ENCODE measurements at regions not wholly inside any gene's neighbourhood (a gene's known extent, or its start where the extent isn't known, plus 50 kb on each side); places are given as distances from the start of the nearest gene placed in this dataset.

GRCh38 chr6:68233623-68234022, 401.5 kb upstream of the ADGRB3 start:
- CTCF ChIA-PET: interaction anchor here (0.5 kb wide), 1 partner anchor 627 kb away, joined by 4 read pairs; no protein-coding TSS in a partner anchor
- H3K36me3 ChIP-seq (ENCODE audit: control insufficient read depth in 2 of 2, insufficient read depth in 1 of 2, low read length in 2 of 2): no peaks in the 10 kb centered on the region
- H3K9me3 ChIP-seq (ENCODE audit: control insufficient read depth, insufficient read depth, low read depth, low read length): no peaks in the 10 kb centered on the region
- H3K4me1 ChIP-seq (ENCODE audit: control insufficient read depth, insufficient read depth, low read length): no peaks in the 10 kb centered on the region
- no peak overlapping the region for H3K4me3 ChIP-seq (ENCODE audit: low read depth, low read length)
- TF ChIP-seq ZNF76 (tag by site-specific recombination; IDR thresholded peaks at IDR 0.05; ENCODE audit: borderline replicate concordance, low read depth): no peak
- no peak overlapping the region for H3K27ac ChIP-seq (ENCODE audit: extremely low read depth, low read depth, low read length)
- POLR2A ChIA-PET: no interaction called here

GRCh38 chr6:68229566-68229965, 405.5 kb upstream of the ADGRB3 start:
- Histone ChIP-seq H3K27ac (ENCODE audit: extremely low read depth, low read depth, low read length) (no peak overlapping the region), H3K9me3 (ENCODE audit: control insufficient read depth, insufficient read depth, low read depth, low read length) (no peaks in the 10 kb centered on the region), H3K4me1 (ENCODE audit: control insufficient read depth, insufficient read depth, low read length) (no peaks in the 10 kb centered on the region), H3K36me3 (ENCODE audit: control insufficient read depth in 2 of 2, insufficient read depth in 1 of 2, low read length in 2 of 2) (no peaks in the 10 kb centered on the region), H3K4me3 (ENCODE audit: low read depth, low read length) (no peak overlapping the region)
- POLR2A ChIA-PET: no interaction called here
- CTCF ChIA-PET: interaction anchor here (0.7 kb wide), 1 partner anchor 295 kb away, joined by 3 read pairs; no protein-coding TSS in a partner anchor
- TF ChIP-seq ZNF473 (tag by site-specific recombination; IDR thresholded peaks at IDR 0.05): no peak
- no peak for TF ChIP-seq ELK4 (IDR thresholded peaks at IDR 0.05; ENCODE audit: borderline replicate concordance, low read depth, low read length)
- no peak for TF ChIP-seq ZNF157 (tag by site-specific recombination; IDR thresholded peaks at IDR 0.05)
- no peak for TF ChIP-seq ZNF114 (tag by site-specific recombination; IDR thresholded peaks at IDR 0.05)
- no peak for TF ChIP-seq ZNF16 (tag by site-specific recombination; IDR thresholded peaks at IDR 0.05; ENCODE audit: low read depth)
- TF ChIP-seq ZNF610 (tag by site-specific recombination; IDR thresholded peaks at IDR 0.05; ENCODE audit: borderline replicate concordance): no peak
- TF ChIP-seq ZNF274 (IDR thresholded peaks at IDR 0.05; ENCODE audit: low read length): no peak
- TF ChIP-seq ZNF274 (tag by site-specific recombination; IDR thresholded peaks at IDR 0.05; ENCODE audit: borderline replicate concordance): no peak
- no peak for TF ChIP-seq ZNF148 (tag by site-specific recombination; IDR thresholded peaks at IDR 0.05; ENCODE audit: borderline replicate concordance)
- TF ChIP-seq ZNF549 (tag by site-specific recombination; IDR thresholded peaks at IDR 0.05): no peak
- TF ChIP-seq ZNF140 (tag by site-specific recombination; IDR thresholded peaks at IDR 0.05): no peak
- no peak for TF ChIP-seq SETDB1 (IDR thresholded peaks at IDR 0.05; ENCODE audit: insufficient read length, low read length)
- TF ChIP-seq ZNF701 (tag by site-specific recombination; IDR thresholded peaks at IDR 0.05): no peak
- TF ChIP-seq ZNF521 (tag by site-specific recombination; IDR thresholded peaks at IDR 0.05): no peak
- TF ChIP-seq PRDM10 (tag by site-specific recombination; IDR thresholded peaks at IDR 0.05): no peak
- no peak for TF ChIP-seq ZNF292 (tag by site-specific recombination; IDR thresholded peaks at IDR 0.05; ENCODE audit: borderline replicate concordance, low read depth)
- no peak for TF ChIP-seq ZNF133 (tag by site-specific recombination; IDR thresholded peaks at IDR 0.05)
- TF ChIP-seq ZNF362 (tag by site-specific recombination; IDR thresholded peaks at IDR 0.05): no peak
- TF ChIP-seq PRDM2 (tag by site-specific recombination; IDR thresholded peaks at IDR 0.05; ENCODE audit: borderline replicate concordance): no peak
- no peak for TF ChIP-seq ZNF426 (tag by site-specific recombination; IDR thresholded peaks at IDR 0.05)

All from HEK293 (cell line).